ENCODE measurements at regions not wholly inside any gene's neighbourhood (a gene's known extent, or its start where the extent isn't known, plus 50 kb on each side); places are given as distances from the start of the nearest gene placed in this dataset.
"Not testable (repeated sequence)": the region's sequence is repeated elsewhere in the genome, so short reads cannot be mapped to it uniquely, and the experiment has no call there.

DNA sequence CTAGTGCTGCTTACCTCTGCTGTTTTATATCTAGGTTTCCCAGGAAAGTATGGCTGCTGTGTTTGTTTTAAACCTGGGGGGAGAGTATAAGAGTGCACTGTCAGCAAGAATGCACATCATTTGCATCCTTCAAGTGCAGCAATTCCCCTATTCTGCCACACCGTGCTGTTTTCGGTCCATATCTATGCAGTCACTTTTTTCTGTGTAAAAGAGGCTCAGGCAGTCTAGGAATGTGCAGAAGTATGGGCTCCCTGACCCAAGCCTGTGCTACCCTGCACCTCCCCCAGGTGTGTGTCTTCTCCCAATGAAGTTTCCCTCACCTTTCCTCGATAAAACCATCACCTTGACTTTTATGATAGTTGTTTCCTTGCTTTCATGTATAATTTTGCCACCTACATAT, 338.2 kb upstream of the NBPF12 start:
- not testable (repeated sequence) for H3K27ac Mint-ChIP-seq (ENCODE audit: unreplicated experiment); H3K36me3 Mint-ChIP-seq (ENCODE audit: low read depth, unreplicated experiment); H3K9me3 Mint-ChIP-seq (ENCODE audit: unreplicated experiment); H3K4me1 Mint-ChIP-seq (ENCODE audit: unreplicated experiment); H3K4me3 Mint-ChIP-seq (ENCODE audit: unreplicated experiment); H3K27me3 Mint-ChIP-seq (ENCODE audit: unreplicated experiment); DNase-seq (ENCODE audit: low spot score)

DNA sequence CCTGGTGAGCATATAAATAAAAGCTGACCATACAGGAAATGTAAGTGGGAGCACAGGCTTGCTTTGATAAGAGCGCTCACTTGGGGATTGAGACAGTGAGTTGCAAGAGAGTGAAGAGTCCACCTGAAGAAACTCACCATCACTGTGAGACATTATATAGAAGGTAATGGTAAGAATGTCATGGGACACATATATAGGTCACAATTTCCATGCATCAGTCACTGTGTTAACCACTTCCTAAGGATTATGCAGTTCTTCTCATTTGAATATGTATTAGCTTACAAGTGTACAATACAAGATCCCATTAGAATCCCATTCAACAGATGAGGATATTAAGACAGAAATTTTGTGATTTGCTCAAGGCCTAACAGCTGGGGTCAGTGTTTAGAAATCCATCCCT, 352.4 kb upstream of the NOTCH2NLA start:
- not testable (repeated sequence) for DNase-seq (ENCODE audit: low spot score); H3K9me3 Mint-ChIP-seq (ENCODE audit: unreplicated experiment); H3K4me1 Mint-ChIP-seq (ENCODE audit: unreplicated experiment); H3K27ac Mint-ChIP-seq (ENCODE audit: unreplicated experiment); H3K4me3 Mint-ChIP-seq (ENCODE audit: unreplicated experiment); H3K36me3 Mint-ChIP-seq (ENCODE audit: low read depth, unreplicated experiment); H3K27me3 Mint-ChIP-seq (ENCODE audit: unreplicated experiment)

DNA sequence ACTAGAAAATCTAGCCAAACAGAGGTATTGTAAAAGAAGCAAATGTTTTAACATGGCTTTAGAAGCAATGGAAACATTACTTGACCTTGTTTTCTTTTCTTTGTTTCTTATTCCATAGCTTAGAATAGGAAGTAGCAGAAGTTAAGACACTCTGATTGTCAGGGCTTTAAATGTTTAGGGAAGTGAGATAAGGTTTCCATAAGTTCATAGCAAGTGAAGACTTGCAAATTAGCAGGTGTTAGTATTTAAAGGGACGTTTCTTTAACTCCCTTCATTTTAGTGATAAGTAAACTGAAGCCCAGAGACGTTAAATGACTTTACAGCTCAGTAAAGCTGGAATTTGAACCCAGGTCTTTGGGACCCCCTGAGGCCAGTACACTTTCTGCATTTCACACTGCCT, 338.7 kb upstream of the NOTCH2NLA start:
- H3K27ac Mint-ChIP-seq (ENCODE audit: unreplicated experiment); H3K27me3 Mint-ChIP-seq (ENCODE audit: unreplicated experiment); H3K4me3 Mint-ChIP-seq (ENCODE audit: unreplicated experiment); H3K4me1 Mint-ChIP-seq (ENCODE audit: unreplicated experiment); DNase-seq (ENCODE audit: low spot score); H3K36me3 Mint-ChIP-seq (ENCODE audit: low read depth, unreplicated experiment); H3K9me3 Mint-ChIP-seq (ENCODE audit: unreplicated experiment): not testable (repeated sequence)

DNA sequence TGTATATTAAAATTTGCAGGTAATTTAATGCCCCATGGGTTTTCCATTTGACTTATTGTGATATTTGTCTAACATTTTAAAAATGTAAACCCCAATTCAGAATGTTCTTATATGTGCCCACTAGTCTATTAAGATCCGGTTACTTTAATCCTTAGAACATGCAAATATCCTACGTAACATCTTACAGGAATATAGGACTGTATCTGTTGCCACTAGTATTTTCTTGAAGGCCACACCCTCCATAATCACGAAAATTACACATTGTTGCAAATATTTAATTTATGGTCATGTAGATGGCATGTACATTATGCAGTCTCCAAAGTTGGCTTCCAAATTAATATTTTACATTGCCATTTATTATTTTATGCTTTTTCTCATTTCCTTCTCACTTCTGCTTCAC, 329.2 kb upstream of the NOTCH2NLA start:
- not testable (repeated sequence) for H3K9me3 Mint-ChIP-seq (ENCODE audit: unreplicated experiment); H3K4me3 Mint-ChIP-seq (ENCODE audit: unreplicated experiment); H3K36me3 Mint-ChIP-seq (ENCODE audit: low read depth, unreplicated experiment)

DNA sequence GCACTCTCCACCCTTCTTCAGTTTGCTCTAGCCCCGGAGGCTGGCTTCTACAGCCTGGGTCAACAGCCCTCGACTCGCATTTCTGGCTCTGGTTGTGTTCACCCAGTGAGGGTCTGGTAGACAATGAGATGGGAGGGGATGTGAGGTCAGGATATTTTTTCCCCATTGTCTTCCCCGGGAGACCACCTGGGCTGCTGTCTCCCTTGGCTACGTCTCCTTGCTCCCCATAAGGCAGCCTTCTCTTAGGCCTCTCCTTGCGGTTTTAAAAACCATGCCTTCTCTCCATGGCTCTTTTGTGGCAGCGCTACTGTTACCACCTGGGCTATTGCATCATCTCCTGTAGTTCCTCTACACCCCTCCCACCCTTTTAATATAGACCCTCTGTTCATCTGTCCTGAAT, 327.6 kb upstream of the NOTCH2NLA start:
- not testable (repeated sequence) for H3K36me3 Mint-ChIP-seq (ENCODE audit: low read depth, unreplicated experiment); DNase-seq (ENCODE audit: low spot score); H3K4me3 Mint-ChIP-seq (ENCODE audit: unreplicated experiment); H3K9me3 Mint-ChIP-seq (ENCODE audit: unreplicated experiment); H3K27me3 Mint-ChIP-seq (ENCODE audit: unreplicated experiment); H3K4me1 Mint-ChIP-seq (ENCODE audit: unreplicated experiment)
- H3K27ac Mint-ChIP-seq (ENCODE audit: unreplicated experiment): peak overlapping the region; percentile 32

More for the DNA sequence above, 329.2 kb upstream of the NOTCH2NLA start:
- not testable (repeated sequence) for H3K27me3 Mint-ChIP-seq (ENCODE audit: unreplicated experiment); DNase-seq (ENCODE audit: low spot score); H3K4me1 Mint-ChIP-seq (ENCODE audit: unreplicated experiment); H3K27ac Mint-ChIP-seq (ENCODE audit: unreplicated experiment)

DNA sequence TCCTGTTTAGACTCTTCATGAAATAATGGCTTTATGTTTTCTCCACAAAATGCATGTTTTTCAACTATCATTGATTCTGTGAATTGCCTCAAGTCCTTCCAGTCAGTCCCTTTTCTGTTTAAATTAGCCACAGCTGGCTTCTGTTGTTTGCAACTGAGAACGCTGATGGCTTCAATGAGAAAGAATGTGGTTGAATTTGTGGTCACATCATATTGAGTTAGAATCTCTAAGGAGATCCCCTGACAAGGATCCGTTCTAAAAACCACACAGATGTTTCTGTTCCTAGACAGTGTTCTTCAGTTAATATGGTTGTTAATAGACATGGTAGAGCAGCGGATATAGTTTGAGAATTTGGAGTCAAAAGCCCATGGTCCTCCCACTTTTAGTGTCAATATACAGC, 323.6 kb upstream of the NOTCH2NLA start:
- not testable (repeated sequence) for H3K4me1 Mint-ChIP-seq (ENCODE audit: unreplicated experiment); H3K27ac Mint-ChIP-seq (ENCODE audit: unreplicated experiment); H3K36me3 Mint-ChIP-seq (ENCODE audit: low read depth, unreplicated experiment); H3K9me3 Mint-ChIP-seq (ENCODE audit: unreplicated experiment); H3K27me3 Mint-ChIP-seq (ENCODE audit: unreplicated experiment); H3K4me3 Mint-ChIP-seq (ENCODE audit: unreplicated experiment); DNase-seq (ENCODE audit: low spot score)

- not testable (repeated sequence) for H3K27me3 Mint-ChIP-seq (ENCODE audit: unreplicated experiment); H3K27ac Mint-ChIP-seq (ENCODE audit: unreplicated experiment); H3K4me1 Mint-ChIP-seq (ENCODE audit: unreplicated experiment); H3K4me3 Mint-ChIP-seq (ENCODE audit: unreplicated experiment); H3K9me3 Mint-ChIP-seq (ENCODE audit: unreplicated experiment); H3K36me3 Mint-ChIP-seq (ENCODE audit: low read depth, unreplicated experiment); DNase-seq (ENCODE audit: low spot score)
Measured at GRCh38 chr1:146548684-146549083, 319.9 kb upstream of the NOTCH2NLA start.

DNA sequence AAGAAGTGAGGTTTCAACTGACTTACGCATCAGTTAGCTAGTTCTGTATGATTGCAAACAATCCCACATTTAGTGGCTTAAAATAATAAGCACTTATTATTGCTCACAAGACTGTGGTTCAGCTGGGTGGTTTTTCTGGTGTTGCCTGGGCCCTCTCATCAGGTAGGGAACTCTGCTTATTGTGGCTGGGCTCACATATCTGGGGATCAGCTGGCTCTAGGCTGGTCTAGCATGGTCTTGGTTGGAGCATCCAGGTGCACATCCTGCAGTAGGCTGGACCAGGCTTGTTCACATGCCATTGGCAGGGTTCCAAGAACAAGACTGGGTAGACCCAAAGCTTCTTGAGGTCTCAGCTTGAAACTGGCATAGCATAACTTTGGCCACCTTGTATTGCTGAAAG, 317.4 kb upstream of the NOTCH2NLA start:
- DNase-seq (ENCODE audit: low spot score); H3K9me3 Mint-ChIP-seq (ENCODE audit: unreplicated experiment); H3K27me3 Mint-ChIP-seq (ENCODE audit: unreplicated experiment); H3K4me3 Mint-ChIP-seq (ENCODE audit: unreplicated experiment); H3K27ac Mint-ChIP-seq (ENCODE audit: unreplicated experiment); H3K36me3 Mint-ChIP-seq (ENCODE audit: low read depth, unreplicated experiment); H3K4me1 Mint-ChIP-seq (ENCODE audit: unreplicated experiment): not testable (repeated sequence)

GRCh38 chr1:146537775-146538373, 309.1 kb upstream of the NOTCH2NLA start:
- not testable (repeated sequence) for H3K4me1 Mint-ChIP-seq (ENCODE audit: unreplicated experiment); H3K4me3 Mint-ChIP-seq (ENCODE audit: unreplicated experiment); H3K27ac Mint-ChIP-seq (ENCODE audit: unreplicated experiment); H3K36me3 Mint-ChIP-seq (ENCODE audit: low read depth, unreplicated experiment); H3K27me3 Mint-ChIP-seq (ENCODE audit: unreplicated experiment); DNase-seq (ENCODE audit: low spot score); H3K9me3 Mint-ChIP-seq (ENCODE audit: unreplicated experiment)

DNA sequence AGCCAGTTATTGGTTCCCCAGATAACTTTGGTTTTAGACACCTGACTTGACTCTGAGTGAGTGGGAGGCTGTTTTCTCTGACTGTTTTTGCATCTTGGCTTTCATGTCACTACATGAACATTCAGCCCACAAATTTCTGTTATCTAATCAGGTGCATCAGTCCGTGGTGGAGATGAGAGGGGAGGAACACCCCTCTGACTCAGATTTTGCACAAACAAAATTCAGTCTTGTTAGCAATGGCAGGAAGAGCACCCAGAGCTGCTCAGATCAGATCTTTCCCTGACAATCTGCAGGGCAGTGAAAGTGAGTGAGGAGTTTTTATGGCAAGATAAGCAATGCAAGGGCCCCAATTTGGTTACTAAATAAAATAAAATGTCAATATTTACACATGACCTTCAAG, 307.2 kb upstream of the NOTCH2NLA start:
- H3K36me3 Mint-ChIP-seq (ENCODE audit: low read depth, unreplicated experiment); H3K4me3 Mint-ChIP-seq (ENCODE audit: unreplicated experiment); H3K9me3 Mint-ChIP-seq (ENCODE audit: unreplicated experiment); H3K27me3 Mint-ChIP-seq (ENCODE audit: unreplicated experiment); H3K27ac Mint-ChIP-seq (ENCODE audit: unreplicated experiment); H3K4me1 Mint-ChIP-seq (ENCODE audit: unreplicated experiment); DNase-seq (ENCODE audit: low spot score): not testable (repeated sequence)

- not testable (repeated sequence) for H3K27me3 Mint-ChIP-seq (ENCODE audit: unreplicated experiment); H3K4me3 Mint-ChIP-seq (ENCODE audit: unreplicated experiment); H3K9me3 Mint-ChIP-seq (ENCODE audit: unreplicated experiment); H3K27ac Mint-ChIP-seq (ENCODE audit: unreplicated experiment); H3K4me1 Mint-ChIP-seq (ENCODE audit: unreplicated experiment); DNase-seq (ENCODE audit: low spot score); H3K36me3 Mint-ChIP-seq (ENCODE audit: low read depth, unreplicated experiment)
Measured at GRCh38 chr1:146535575-146535974, 306.8 kb upstream of the NOTCH2NLA start.

DNA sequence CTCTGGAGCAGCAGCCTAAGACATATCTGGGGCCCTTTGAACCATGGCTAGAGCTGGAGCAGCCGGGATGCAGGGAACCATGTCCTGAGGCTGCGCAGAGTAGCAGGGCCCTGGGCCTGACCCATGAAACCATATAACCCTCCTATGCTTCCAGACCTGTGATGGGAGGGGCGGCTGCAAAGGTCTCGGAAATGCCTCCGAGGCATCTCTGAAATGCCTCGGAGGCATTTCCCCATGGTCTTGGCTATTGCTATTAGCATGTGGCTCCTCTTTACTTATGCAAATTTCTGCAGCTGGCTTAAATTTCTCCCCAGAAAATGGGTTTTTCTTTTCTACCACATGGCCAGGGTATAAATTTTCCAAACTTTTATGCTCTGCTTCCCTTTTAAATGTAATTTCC, 302.1 kb upstream of the NOTCH2NLA start:
- H3K4me3 Mint-ChIP-seq (ENCODE audit: unreplicated experiment); H3K9me3 Mint-ChIP-seq (ENCODE audit: unreplicated experiment); H3K27ac Mint-ChIP-seq (ENCODE audit: unreplicated experiment): not testable (repeated sequence)

DNA sequence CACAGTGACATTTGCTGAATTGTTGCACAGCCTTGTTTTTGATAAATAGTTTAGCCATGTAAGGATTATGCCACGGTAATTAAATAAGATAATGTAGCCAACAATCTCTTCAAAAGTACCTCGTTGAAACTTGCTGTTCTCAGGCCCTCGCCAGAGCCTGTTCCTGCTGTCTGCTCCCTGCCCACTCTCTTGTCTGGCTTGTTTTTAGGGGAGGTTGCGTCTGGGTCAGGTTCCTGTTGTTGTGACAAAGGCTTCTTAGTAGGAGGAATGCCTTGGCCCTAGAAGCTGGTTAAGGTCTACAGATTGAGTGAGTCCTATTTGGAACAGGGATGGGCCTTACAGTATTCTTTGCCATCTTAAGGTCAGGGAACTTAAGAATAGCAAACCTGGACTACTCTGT, 294.0 kb upstream of the NOTCH2NLA start:
- H3K9me3 Mint-ChIP-seq (ENCODE audit: unreplicated experiment); H3K27ac Mint-ChIP-seq (ENCODE audit: unreplicated experiment); H3K36me3 Mint-ChIP-seq (ENCODE audit: low read depth, unreplicated experiment); H3K4me3 Mint-ChIP-seq (ENCODE audit: unreplicated experiment); DNase-seq (ENCODE audit: low spot score); H3K4me1 Mint-ChIP-seq (ENCODE audit: unreplicated experiment); H3K27me3 Mint-ChIP-seq (ENCODE audit: unreplicated experiment): not testable (repeated sequence)

More for the DNA sequence above, 302.1 kb upstream of the NOTCH2NLA start:
- not testable (repeated sequence) for DNase-seq (ENCODE audit: low spot score); H3K4me1 Mint-ChIP-seq (ENCODE audit: unreplicated experiment); H3K27me3 Mint-ChIP-seq (ENCODE audit: unreplicated experiment); H3K36me3 Mint-ChIP-seq (ENCODE audit: low read depth, unreplicated experiment)

Data from endothelial cell (in vitro differentiated cells).